ENCODE measurements at regions not wholly inside any gene's neighbourhood (a gene's known extent, or its start where the extent isn't known, plus 50 kb on each side); places are given as distances from the start of the nearest gene placed in this dataset.

DNA sequence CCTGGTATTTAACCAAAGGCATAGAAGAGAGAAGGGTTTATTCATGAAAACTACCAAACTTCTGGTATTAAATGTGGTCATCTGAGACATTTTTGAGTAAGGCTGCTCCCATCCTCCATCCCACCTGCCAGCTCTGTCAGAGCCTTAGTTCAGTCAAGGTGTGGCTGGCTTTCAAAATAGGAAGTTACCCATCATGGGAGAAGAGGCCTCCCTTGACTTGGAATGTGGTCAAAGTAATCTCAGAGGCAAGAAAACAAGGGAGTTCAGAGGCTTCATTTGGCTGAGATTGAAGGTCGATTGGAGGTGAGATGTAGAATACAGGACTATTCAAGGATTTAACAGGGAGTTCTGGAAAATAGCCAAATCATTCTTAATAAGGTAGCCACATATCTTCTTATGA, 540.4 kb upstream of the ARRDC4 start:
- Histone ChIP-seq H3K27ac (no peak overlapping the region), H3K9me3 (no peaks in the 10 kb centered on the region), H3K36me3 (no peaks in the 10 kb centered on the region), H3K27me3 (no peaks in the 10 kb centered on the region), H3K4me1 (no peaks in the 10 kb centered on the region), H3K4me3 (no peak overlapping the region)
- no peak for ATAC-seq
- in situ Hi-C loops (cut with MboI; ENCODE audit: low sequenced_read_pairs in 4 of 4) (no loop called here), intact Hi-C loops (cut with DNase I; ENCODE audit: low total_unique reads) (no loop called here)
- no peak for TF ChIP-seq CTCF (IDR thresholded peaks at IDR 0.05 in 4 of 5, conservative IDR thresholded peaks at IDR 0.05 in 1 of 5)
- TF ChIP-seq POLR2A (IDR thresholded peaks at IDR 0.05): no peak
- no peak for DNase-seq

DNA sequence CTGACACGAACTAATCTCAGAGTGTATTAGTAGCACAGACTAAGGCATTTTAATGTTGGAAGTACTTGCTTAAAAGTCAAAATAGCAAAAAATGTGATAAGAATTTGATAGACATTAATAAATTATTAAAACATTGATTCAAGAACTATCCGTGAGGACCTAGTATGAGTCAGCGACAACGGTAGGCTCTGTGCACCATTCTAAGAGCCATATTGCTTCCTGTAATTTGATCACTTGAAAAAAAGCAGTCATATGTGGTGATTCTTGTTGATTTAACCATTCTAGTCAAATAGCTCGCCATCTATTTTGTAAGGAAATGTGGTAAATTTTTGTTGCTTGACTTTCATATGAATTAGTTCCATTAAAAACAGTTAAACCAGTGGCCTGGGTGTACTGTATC, 534.9 kb upstream of the ARRDC4 start:
- no peak overlapping the region for H3K27ac ChIP-seq
- no peaks in the 10 kb centered on the region for H3K36me3 ChIP-seq
- no peak for ATAC-seq
- no peak for DNase-seq
- TF ChIP-seq CTCF (IDR thresholded peaks at IDR 0.05 in 4 of 5, conservative IDR thresholded peaks at IDR 0.05 in 1 of 5) (no peak), POLR2A (IDR thresholded peaks at IDR 0.05) (no peak)
- no peak overlapping the region for H3K4me3 ChIP-seq
- H3K9me3 ChIP-seq: no peaks in the 10 kb centered on the region
- intact Hi-C loops (cut with DNase I; ENCODE audit: low total_unique reads): no loop called here
- H3K27me3 ChIP-seq: no peaks in the 10 kb centered on the region
- no peaks in the 10 kb centered on the region for H3K4me1 ChIP-seq
- in situ Hi-C loops (cut with MboI; ENCODE audit: low sequenced_read_pairs in 4 of 4): no loop called here

- DNase-seq (no peak), ATAC-seq (no peak)
- Histone ChIP-seq H3K4me1 (no peaks in the 10 kb centered on the region), H3K27ac (no peak overlapping the region), H3K36me3 (no peaks in the 10 kb centered on the region), H3K4me3 (no peak overlapping the region), H3K27me3 (no peaks in the 10 kb centered on the region), H3K9me3 (no peaks in the 10 kb centered on the region)
- in situ Hi-C loops (cut with MboI; ENCODE audit: low sequenced_read_pairs in 4 of 4) (no loop called here), intact Hi-C loops (cut with DNase I; ENCODE audit: low total_unique reads) (no loop called here)
- TF ChIP-seq POLR2A (IDR thresholded peaks at IDR 0.05) (no peak), CTCF (IDR thresholded peaks at IDR 0.05 in 4 of 5, conservative IDR thresholded peaks at IDR 0.05 in 1 of 5) (no peak)
Measured at GRCh38 chr15:97443101-97443500, 517.4 kb upstream of the ARRDC4 start.

GRCh38 chr15:97446138-97446537, 514.4 kb upstream of the ARRDC4 start:
- in situ Hi-C loops (cut with MboI; ENCODE audit: low sequenced_read_pairs in 4 of 4) (no loop called here), intact Hi-C loops (cut with DNase I; ENCODE audit: low total_unique reads) (no loop called here)
- Histone ChIP-seq H3K4me3 (no peak overlapping the region), H3K27me3 (no peaks in the 10 kb centered on the region), H3K9me3 (no peaks in the 10 kb centered on the region), H3K27ac (no peak overlapping the region), H3K4me1 (no peaks in the 10 kb centered on the region), H3K36me3 (no peaks in the 10 kb centered on the region)
- DNase-seq (no peak), ATAC-seq (no peak)
- TF ChIP-seq POLR2A (IDR thresholded peaks at IDR 0.05): no peak
- no peak for TF ChIP-seq CTCF (IDR thresholded peaks at IDR 0.05 in 4 of 5, conservative IDR thresholded peaks at IDR 0.05 in 1 of 5)

- Histone ChIP-seq H3K27me3 (no peaks in the 10 kb centered on the region), H3K4me1 (peaks cover 10 to 22% of the 10 kb centered on the region in 2 donors), H3K36me3 (no peaks in the 10 kb centered on the region), H3K9me3 (no peaks in the 10 kb centered on the region), H3K4me3 (no peak overlapping the region), H3K27ac (no peak overlapping the region)
- TF ChIP-seq POLR2A (IDR thresholded peaks at IDR 0.05) (no peak), CTCF (IDR thresholded peaks at IDR 0.05 in 4 of 5, conservative IDR thresholded peaks at IDR 0.05 in 1 of 5) (no peak)
- intact Hi-C loops (cut with DNase I; ENCODE audit: low total_unique reads): no loop called here
- ATAC-seq (no peak), DNase-seq (no peak)
- in situ Hi-C loops (cut with MboI; ENCODE audit: low sequenced_read_pairs in 4 of 4): no loop called here
Measured at GRCh38 chr15:97456521-97457202, 503.8 kb upstream of the ARRDC4 start.

All from gastrocnemius medialis (tissue), 4 donors.